HepG2 (cell line): ENCODE measurements at regions not wholly inside any gene's neighbourhood (a gene's known extent, or its start where the extent isn't known, plus 50 kb on each side); places are given as distances from the start of the nearest gene placed in this dataset.

Source experiments
- CAMTA2 ChIP-seq: sonication (generic); formaldehyde crosslinking; IDR thresholded peaks from 2 replicates; pipeline ENCODE4 v1.4.0; 2020; ENCODE audit warnings: mild to moderate bottlenecking, missing genetic modification reagents, borderline replicate concordance
- ETS1 ChIP-seq: sonication (generic); formaldehyde crosslinking; IDR thresholded peaks from 2 replicates; pipeline ENCODE4 v1.4.0; 2020; ENCODE audit warnings: missing genetic modification reagents
- IRF2 ChIP-seq: IDR thresholded peaks from 2 replicates; pipeline ENCODE4 v1.6.1; 2018; ENCODE audit warnings: missing genetic modification reagents, missing compliant biosample characterization
- MBD4 ChIP-seq: IDR thresholded peaks from 2 replicates; pipeline ENCODE4 v1.6.1; 2012; ENCODE audit warnings: low read length, inconsistent platforms, borderline replicate concordance
- MYC ChIP-seq: sonication (generic); formaldehyde crosslinking; IDR thresholded peaks from 2 replicates; pipeline ENCODE4 v1.9.0; 2021; ENCODE audit warnings: missing genetic modification reagents, borderline replicate concordance
- PAX8 ChIP-seq: sonication (generic); formaldehyde crosslinking; IDR thresholded peaks from 2 replicates; pipeline ENCODE4 v1.8.0; 2022; ENCODE audit warnings: mild to moderate bottlenecking, missing genetic modification reagents, borderline replicate concordance
- PRPF4 ChIP-seq: fragments of 200-400 bp; formaldehyde crosslinking; IDR thresholded peaks from 2 replicates; pipeline ENCODE4 v1.6.1; 2016; ENCODE audit warnings: low read length, low read depth; ENCODE audit not compliant: poor library complexity, severe bottlenecking
- RARA ChIP-seq: IDR thresholded peaks from 2 replicates; pipeline ENCODE4 v1.6.1; 2016; ENCODE audit warnings: missing genetic modification reagents, missing compliant biosample characterization
- RFXAP ChIP-seq: sonication (generic); formaldehyde crosslinking; IDR thresholded peaks from 2 replicates; pipeline ENCODE4 v1.4.0; 2020; ENCODE audit warnings: missing genetic modification reagents, borderline replicate concordance
- RNF219 ChIP-seq: sonication (generic); formaldehyde crosslinking; IDR thresholded peaks from 2 replicates; pipeline ENCODE4 v1.5.0; 2020; ENCODE audit warnings: mild to moderate bottlenecking, missing genetic modification reagents
- SETDB1 ChIP-seq: sonication (generic); formaldehyde crosslinking; IDR thresholded peaks from 2 replicates; pipeline ENCODE4 v1.5.1; 2020; ENCODE audit warnings: missing genetic modification reagents, mild to moderate bottlenecking, borderline replicate concordance
- SNAPC2 ChIP-seq: sonication (generic); formaldehyde crosslinking; IDR thresholded peaks from 2 replicates; pipeline ENCODE4 v1.8.1; 2022; ENCODE audit warnings: mild to moderate bottlenecking, missing genetic modification reagents
- SP140L ChIP-seq: sonication (generic); formaldehyde crosslinking; IDR thresholded peaks from 2 replicates; pipeline ENCODE4 v1.4.0; 2020; ENCODE audit warnings: missing genetic modification reagents, borderline replicate concordance
- TFAP4 ChIP-seq: sonication (generic); IDR thresholded peaks from 2 replicates; pipeline ENCODE4 v1.6.1; 2016; ENCODE audit warnings: low read depth, borderline replicate concordance
- U2AF1 ChIP-seq: fragments of 200-400 bp; formaldehyde crosslinking; optimal IDR thresholded peaks from 2 replicates; pipeline ENCODE3; 2017; ENCODE audit warnings: mild to moderate bottlenecking, low read depth, low read length
- ZBTB34 ChIP-seq: sonication (generic); formaldehyde crosslinking; IDR thresholded peaks from 2 replicates; pipeline ENCODE4 v1.8.0; 2022; ENCODE audit warnings: mild to moderate bottlenecking, missing genetic modification reagents
- ZBTB7A ChIP-seq: sonication (generic); formaldehyde crosslinking; IDR thresholded peaks from 2 replicates; pipeline ENCODE4 v1.8.0; 2022; ENCODE audit warnings: mild to moderate bottlenecking, missing genetic modification reagents
- ZFP36L1 ChIP-seq: sonication (generic); formaldehyde crosslinking; IDR thresholded peaks from 2 replicates; pipeline ENCODE4 v1.8.0; 2022; ENCODE audit warnings: mild to moderate bottlenecking, missing genetic modification reagents, moderate library complexity
- ZNF230 ChIP-seq: sonication (generic); formaldehyde crosslinking; IDR thresholded peaks from 2 replicates; pipeline ENCODE4 v1.4.0; 2020; ENCODE audit warnings: mild to moderate bottlenecking, missing genetic modification reagents
- ZNF232 ChIP-seq: sonication (generic); formaldehyde crosslinking; IDR thresholded peaks from 2 replicates; pipeline ENCODE4 v1.4.0; 2020; ENCODE audit warnings: missing genetic modification reagents, borderline replicate concordance
- ZNF333 ChIP-seq: sonication (generic); formaldehyde crosslinking; IDR thresholded peaks from 2 replicates; pipeline ENCODE4 v1.4.0; 2020; ENCODE audit warnings: mild to moderate bottlenecking, missing genetic modification reagents, borderline replicate concordance
- ZNF34 ChIP-seq: sonication (generic); formaldehyde crosslinking; IDR thresholded peaks from 2 replicates; pipeline ENCODE4 v1.4.0; 2020; ENCODE audit warnings: mild to moderate bottlenecking, missing genetic modification reagents, borderline replicate concordance
- ZNF343 ChIP-seq: sonication (generic); formaldehyde crosslinking; IDR thresholded peaks from 2 replicates; pipeline ENCODE4 v1.4.0; 2020; ENCODE audit warnings: mild to moderate bottlenecking, missing genetic modification reagents
- ZNF354B ChIP-seq: sonication (generic); formaldehyde crosslinking; IDR thresholded peaks from 2 replicates; pipeline ENCODE4 v1.8.0; 2022; ENCODE audit warnings: mild to moderate bottlenecking, missing genetic modification reagents
- ZNF367 ChIP-seq: sonication (generic); formaldehyde crosslinking; IDR thresholded peaks from 2 replicates; pipeline ENCODE4 v1.4.0; 2020; ENCODE audit warnings: missing genetic modification reagents, borderline replicate concordance
- ZNF431 ChIP-seq: sonication (generic); formaldehyde crosslinking; IDR thresholded peaks from 2 replicates; pipeline ENCODE4 v1.9.0; 2022; ENCODE audit warnings: missing genetic modification reagents, low read depth, mild to moderate bottlenecking, borderline replicate concordance
- ZNF672 ChIP-seq: sonication (generic); formaldehyde crosslinking; IDR thresholded peaks from 2 replicates; pipeline ENCODE4 v1.8.1; 2022; ENCODE audit warnings: missing genetic modification reagents

GRCh38 chr2:8624855-8625398 is 56.9 kb upstream of the ID2 start (continued):
- TF ChIP-seq ZBTB34 (CRISPR knock-in tag), result no peak
- no peak for TF ChIP-seq SNAPC2
- TF ChIP-seq IRF2, result no peak
- no peak for TF ChIP-seq ZFP36L1 (CRISPR knock-in tag)
- TF ChIP-seq ZNF354B (CRISPR knock-in tag), result no peak
- no peak for TF ChIP-seq PRPF4
- no peak for TF ChIP-seq SP140L (CRISPR knock-in tag)
- no peak for TF ChIP-seq MBD4
- TF ChIP-seq MYC (CRISPR knock-in tag), result 0 out of 2 replicates have a peak, but pooled peaks have one; percentile 10
- TF ChIP-seq ZNF230 (CRISPR knock-in tag), result no peak
- TF ChIP-seq ETS1 (CRISPR knock-in tag), result no peak
- no peak for TF ChIP-seq ZNF367 (CRISPR knock-in tag)
- no peak for TF ChIP-seq SETDB1 (CRISPR knock-in tag)
- no peak for TF ChIP-seq RNF219 (CRISPR knock-in tag)
- TF ChIP-seq TFAP4, result no peak
- TF ChIP-seq ZNF333 (CRISPR knock-in tag), result no peak
- no peak for TF ChIP-seq ZNF672 (CRISPR knock-in tag)
- TF ChIP-seq U2AF1, result no peak
- no peak for TF ChIP-seq ZBTB7A (CRISPR knock-in tag)
- 0 out of 2 replicates have a peak, but pooled peaks have one; percentile 73 for TF ChIP-seq PAX8 (CRISPR knock-in tag)
- TF ChIP-seq RARA (CRISPR knock-in tag), result no peak
- no peak for TF ChIP-seq ZNF431
- no peak; the same call in 1 of the 2 replicates for TF ChIP-seq RFXAP (CRISPR knock-in tag)
- TF ChIP-seq ZNF34 (CRISPR knock-in tag), result 0 out of 2 replicates have a peak, but pooled peaks have one; percentile 59
- TF ChIP-seq ZNF232 (CRISPR knock-in tag), result peak; percentile 64; the same call in 1 of the 2 replicates
- peak; percentile 66; the same call in 1 of the 2 replicates for TF ChIP-seq ZNF343 (CRISPR knock-in tag)
- TF ChIP-seq CAMTA2 (CRISPR knock-in tag), result no peak
